Stimulated activated CD4-positive, alpha-beta T cell treated with anti-CD3 and anti-CD28 coated beads, Interleukin-15, amount 100 ng/mL, for 24 hours (primary cell): ENCODE measurements at regions not wholly inside any gene's neighbourhood (a gene's known extent, or its start where the extent isn't known, plus 50 kb on each side); places are given as distances from the start of the nearest gene placed in this dataset.

Experiments used
- DNase-seq: peaks from one replicate; pipeline ENCODE4 v3.0.0-alpha.2; 2020

GRCh38 chr5:3963652-3964051, 368.0 kb downstream of the IRX1 start:
- no peak for DNase-seq

- DNase-seq: no peak
Measured at GRCh38 chr5:3980156-3980555, 384.5 kb downstream of the IRX1 start.

GRCh38 chr5:3987867-3988266, 392.2 kb downstream of the IRX1 start:
- DNase-seq: no peak

DNA sequence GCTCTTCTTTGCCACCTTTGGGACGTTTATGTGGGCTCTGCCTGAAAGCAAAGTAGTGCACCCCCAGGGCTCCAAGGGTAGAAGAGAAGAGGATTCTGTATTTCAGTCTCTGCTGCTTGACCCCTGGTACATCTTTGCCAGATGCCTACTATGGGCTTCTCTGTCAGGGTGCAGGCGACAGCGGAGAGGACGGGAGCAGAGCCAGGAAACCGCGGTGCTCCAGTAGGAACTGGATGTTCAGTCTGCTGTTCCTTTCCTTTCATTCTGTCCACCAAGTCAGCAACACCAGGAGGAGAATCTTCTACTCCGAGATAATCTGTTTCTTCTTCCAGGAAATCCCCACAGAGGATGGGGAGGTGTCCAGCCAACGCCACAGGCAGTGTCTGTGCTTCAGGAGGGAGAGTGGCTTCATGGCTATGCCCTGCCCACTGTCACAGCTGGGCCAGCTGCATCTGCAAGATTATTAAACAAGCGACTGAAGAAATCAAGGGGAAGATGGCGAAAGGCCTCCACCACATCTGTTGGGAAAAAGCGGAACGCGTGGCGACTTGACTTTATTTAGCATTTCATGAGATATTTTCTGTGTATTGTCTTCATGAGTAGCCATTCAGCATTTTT, 398.3 kb downstream of the IRX1 start:
- no peak for DNase-seq

DNA sequence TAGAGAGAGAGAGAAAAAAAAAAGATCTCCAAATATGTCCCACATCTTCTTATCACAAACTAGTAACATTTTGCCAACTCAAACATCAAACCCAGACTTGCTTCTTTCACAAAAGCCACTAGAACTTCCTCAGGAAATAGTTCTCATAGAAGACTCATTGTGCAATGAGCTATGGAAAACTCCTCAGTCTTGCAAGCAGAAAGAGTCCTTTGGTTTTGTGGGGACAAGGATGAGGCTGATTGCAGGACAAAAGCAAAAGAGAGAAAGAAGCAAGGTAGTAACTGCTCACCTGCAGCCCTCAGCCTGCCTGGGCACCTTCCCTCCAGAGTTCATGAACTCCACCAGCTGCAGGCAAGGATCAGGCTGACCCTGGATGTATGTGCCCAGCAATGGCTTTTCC, 399.0 kb downstream of the IRX1 start:
- no peak for DNase-seq

DNA sequence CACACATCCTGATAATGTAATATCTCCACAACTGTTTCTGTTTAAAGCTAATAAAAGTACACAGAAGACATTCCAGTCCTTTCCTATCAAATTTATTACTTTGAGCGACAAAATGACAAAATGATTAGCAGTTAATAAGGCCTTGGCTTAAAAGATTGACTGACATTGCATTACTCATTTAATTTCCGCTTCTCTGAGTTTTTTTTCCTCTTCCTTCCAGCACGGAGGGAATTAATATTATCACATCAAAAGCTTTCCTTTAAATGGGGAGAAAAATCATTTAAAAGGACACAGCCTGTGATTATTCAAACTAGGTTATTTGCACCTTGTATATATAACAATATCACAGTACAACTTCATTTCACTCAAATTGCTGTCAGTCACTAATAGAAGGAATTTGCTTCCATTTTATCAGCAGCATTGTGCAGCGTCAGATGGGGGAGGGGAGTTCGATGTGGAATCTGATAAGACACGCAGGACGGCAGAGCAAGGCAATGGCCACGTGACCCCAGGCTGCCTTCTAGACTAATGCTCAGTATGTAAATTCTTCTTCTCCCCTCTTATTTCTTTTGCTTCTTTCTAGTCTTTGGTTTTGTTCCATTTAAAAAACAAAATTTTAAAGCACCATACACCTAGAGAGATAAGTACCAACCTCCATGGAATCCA, 400.5 kb downstream of the IRX1 start:
- no peak for DNase-seq

DNA sequence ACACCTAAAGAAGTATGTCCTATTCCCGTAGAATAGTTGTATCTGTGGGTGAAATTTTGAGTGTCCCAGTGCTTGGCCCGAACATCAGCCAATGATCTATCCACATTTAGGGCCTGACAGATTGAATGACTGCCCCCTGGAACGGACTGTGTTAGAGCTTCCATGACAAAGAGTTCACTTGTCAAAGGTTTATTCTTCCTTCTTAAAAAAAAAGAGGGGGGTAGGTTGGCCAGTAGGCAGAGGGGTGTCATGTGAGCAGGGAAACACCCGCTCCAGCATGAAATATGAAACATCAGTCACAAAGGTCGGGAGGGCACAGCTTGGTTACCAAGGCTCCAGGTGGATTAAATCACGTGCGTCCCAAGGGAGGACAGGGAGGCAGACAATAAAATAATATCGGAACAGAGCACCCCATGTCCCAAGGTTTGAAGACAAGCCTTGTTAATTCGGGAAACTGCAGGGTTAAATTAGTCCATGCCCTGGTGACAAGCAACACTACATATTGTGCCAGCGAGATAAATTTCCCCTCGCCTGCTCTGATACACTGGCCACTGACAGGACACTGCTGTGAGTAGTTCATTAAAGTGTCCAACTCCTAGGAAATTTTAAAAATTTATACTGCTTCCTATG, 401.2 kb downstream of the IRX1 start:
- DNase-seq: no peak

- DNase-seq: no peak
Measured at GRCh38 chr5:3997670-3998069, 402.0 kb downstream of the IRX1 start.

DNA sequence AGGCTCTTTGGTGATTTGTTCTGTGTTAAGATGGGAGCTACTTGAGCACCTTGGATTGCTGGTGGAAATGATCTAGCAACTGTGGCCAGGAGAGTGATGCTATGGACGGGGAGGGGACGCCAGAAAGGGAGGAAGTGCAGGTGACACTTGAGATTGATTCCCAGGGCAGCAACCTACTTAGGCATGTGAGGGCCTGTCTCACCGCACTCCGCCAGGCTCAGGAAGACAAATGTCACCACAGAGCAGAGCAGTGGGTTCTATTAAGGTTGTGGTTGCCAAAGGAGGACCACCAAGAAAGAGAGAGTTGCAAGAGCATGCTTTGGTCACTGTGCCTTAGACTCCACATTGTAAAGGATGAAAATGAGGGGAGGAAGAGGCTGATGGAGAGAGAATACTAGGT, 404.3 kb downstream of the IRX1 start:
- DNase-seq: no peak

DNA sequence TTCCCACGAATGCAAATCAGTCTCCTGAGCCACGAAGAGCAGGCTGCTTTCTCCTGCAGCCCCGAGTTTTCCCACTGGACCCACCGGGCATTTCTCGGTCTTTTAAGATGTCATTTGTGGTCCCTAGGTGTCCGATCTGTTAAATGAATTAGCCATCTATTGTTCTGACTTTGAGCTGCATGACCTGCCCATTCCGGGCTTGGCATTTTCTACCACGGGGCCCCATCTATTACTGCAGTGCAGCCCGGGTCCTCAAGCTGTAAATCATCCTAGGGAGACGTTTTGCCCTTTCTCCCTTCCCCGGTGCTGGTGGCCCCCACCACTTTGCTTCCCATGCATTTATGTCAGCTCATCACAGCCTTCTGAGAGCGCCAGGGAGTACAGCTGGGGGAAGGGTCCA, 405.4 kb downstream of the IRX1 start:
- DNase-seq: no peak

GRCh38 chr5:4001758-4002533, 406.3 kb downstream of the IRX1 start:
- no peak for DNase-seq

- DNase-seq: no peak
Measured at GRCh38 chr5:4005335-4005734, 409.7 kb downstream of the IRX1 start.

GRCh38 chr5:4007001-4007400, 411.4 kb downstream of the IRX1 start:
- DNase-seq: no peak

GRCh38 chr5:4011943-4012342, 416.3 kb downstream of the IRX1 start:
- DNase-seq: no peak

GRCh38 chr5:4013106-4013898, 417.7 kb downstream of the IRX1 start:
- no peak for DNase-seq

DNA sequence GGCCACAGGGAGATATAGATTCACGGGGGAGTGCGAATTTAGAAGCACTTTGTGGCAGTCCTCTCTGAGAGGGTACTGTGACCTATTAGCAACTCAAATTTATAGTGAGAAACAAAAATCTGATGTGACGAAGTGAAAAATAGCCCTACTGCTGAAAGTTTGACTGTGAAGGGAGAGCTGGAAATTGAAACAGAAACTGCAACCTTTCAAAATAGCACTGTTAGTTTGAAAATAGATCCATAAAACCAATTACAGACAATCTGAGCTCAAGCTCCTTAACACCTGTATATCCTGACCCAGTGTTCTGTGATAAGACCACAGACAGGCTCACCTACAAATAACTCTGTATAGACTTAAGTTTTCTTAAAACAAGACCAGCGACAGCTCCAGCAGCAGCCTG, 420.1 kb downstream of the IRX1 start:
- DNase-seq: no peak

- no peak for DNase-seq
Measured at GRCh38 chr5:4017076-4017803, 421.6 kb downstream of the IRX1 start.

GRCh38 chr5:4018007-4018406, 422.4 kb downstream of the IRX1 start:
- DNase-seq: no peak

DNA sequence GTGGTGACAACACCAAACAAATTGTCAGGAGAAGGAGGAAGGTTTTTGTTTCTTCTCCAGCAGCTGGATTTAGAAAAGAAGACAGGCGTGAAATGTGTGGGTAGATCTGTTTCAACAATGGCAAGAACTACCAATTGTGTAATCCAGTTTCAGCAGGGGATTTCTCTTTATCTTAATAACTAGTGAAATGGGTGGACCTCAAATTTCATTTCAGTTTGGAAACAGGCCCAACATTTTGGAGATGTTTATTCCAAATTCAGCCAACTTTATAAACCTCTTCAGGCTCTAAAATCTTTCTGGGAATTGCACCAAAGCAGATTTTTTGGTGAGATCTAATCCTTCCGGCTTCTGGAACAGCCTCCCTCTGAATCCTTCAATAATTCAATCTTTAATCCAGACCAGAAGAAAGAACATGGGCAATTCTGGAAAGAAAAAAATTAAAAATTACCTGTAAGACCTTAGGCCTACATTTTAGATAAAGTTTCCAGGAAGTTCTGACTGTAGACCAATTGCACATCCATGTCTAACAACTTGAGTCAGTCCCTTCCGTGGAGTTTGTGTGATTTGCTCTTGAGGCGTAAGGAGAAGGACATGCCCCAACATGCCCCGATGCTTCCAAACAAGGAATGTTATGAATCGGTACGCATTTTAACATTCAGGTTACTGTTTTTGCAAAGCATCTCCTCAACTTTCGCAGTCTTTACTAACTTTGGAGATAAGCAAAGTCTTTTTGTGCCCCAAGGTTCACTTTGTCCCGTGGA, 423.6 kb downstream of the IRX1 start:
- DNase-seq: no peak

GRCh38 chr5:4019841-4020240, 424.2 kb downstream of the IRX1 start:
- DNase-seq: no peak

GRCh38 chr5:4020400-4020799, 424.8 kb downstream of the IRX1 start:
- no peak for DNase-seq
